Cardiac muscle cell (in vitro differentiated cells and primary cell): ENCODE measurements at regions not wholly inside any gene's neighbourhood (a gene's known extent, or its start where the extent isn't known, plus 50 kb on each side); places are given as distances from the start of the nearest gene placed in this dataset.

Experiments used
- DNase-seq, 2 donors: peaks; one replicate each; pipeline versions ENCODE4 v3.0.0 to v3.0.0-alpha.2; 2010 to 2017; ENCODE audit warnings: low read depth in 1 of 2, low spot score in 1 of 2
- H3K27ac ChIP-seq: fragments of 200-600 bp; sonication (generic); 2 replicates; pipeline ENCODE4 v1.5.1; 2016
- H3K27me3 ChIP-seq: fragments of 200-600 bp; sonication (generic); 2 replicates; pipeline ENCODE4 v1.6.0; 2016; ENCODE audit warnings: control low read depth
- H3K36me3 ChIP-seq: fragments of 200-600 bp; sonication (generic); 2 replicates; pipeline ENCODE4 v1.5.1; 2016; ENCODE audit warnings: control low read depth
- H3K4me1 ChIP-seq: fragments of 200-600 bp; sonication (generic); 2 replicates; pipeline ENCODE4 v1.8.1; 2017; ENCODE audit warnings: low read depth, mild to moderate bottlenecking, mixed run types
- H3K4me3 ChIP-seq: fragments of 200-600 bp; sonication (generic); 2 replicates; pipeline ENCODE4 v1.5.1; 2016; ENCODE audit warnings: mild to moderate bottlenecking
- H3K9me3 ChIP-seq: fragments of 200-600 bp; sonication (generic); 2 replicates; pipeline ENCODE4 v1.5.1; 2017; ENCODE audit warnings: low read depth, mild to moderate bottlenecking, control low read depth
- TF ChIP-seq, protein P1 (sequence below): IDR thresholded peaks from 2 replicates; pipeline ENCODE4 v1.5.1; 2012; ENCODE audit warnings: low read depth, mild to moderate bottlenecking, low read length

DNA sequence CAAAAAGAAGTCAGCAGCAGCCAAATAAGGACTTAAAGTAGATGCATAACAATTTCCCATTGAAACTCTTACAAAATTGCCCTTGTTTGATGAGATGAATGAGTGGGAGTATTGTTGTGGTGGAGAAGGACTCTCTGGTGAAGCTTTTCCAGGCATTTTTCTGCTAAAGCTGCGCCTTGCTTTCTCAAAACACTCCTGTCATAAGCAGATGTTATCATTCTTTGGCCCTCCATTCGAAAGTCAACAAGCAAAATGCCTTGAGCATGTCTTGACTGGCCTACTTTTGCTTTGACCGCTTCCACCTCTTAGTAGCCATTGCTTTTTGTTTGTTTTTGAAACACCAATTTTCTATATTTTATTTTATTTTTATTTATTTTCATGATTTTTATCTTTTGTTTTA, 340.9 kb upstream of the FGF13 start:
- no peaks in the 10 kb centered on the region for H3K27me3 ChIP-seq
- TF ChIP-seq, protein P1, sequence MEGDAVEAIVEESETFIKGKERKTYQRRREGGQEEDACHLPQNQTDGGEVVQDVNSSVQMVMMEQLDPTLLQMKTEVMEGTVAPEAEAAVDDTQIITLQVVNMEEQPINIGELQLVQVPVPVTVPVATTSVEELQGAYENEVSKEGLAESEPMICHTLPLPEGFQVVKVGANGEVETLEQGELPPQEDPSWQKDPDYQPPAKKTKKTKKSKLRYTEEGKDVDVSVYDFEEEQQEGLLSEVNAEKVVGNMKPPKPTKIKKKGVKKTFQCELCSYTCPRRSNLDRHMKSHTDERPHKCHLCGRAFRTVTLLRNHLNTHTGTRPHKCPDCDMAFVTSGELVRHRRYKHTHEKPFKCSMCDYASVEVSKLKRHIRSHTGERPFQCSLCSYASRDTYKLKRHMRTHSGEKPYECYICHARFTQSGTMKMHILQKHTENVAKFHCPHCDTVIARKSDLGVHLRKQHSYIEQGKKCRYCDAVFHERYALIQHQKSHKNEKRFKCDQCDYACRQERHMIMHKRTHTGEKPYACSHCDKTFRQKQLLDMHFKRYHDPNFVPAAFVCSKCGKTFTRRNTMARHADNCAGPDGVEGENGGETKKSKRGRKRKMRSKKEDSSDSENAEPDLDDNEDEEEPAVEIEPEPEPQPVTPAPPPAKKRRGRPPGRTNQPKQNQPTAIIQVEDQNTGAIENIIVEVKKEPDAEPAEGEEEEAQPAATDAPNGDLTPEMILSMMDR, result no peak
- DNase-seq, result no peak
- no peaks in the 10 kb centered on the region for H3K4me1 ChIP-seq
- no peaks in the 10 kb centered on the region for H3K36me3 ChIP-seq
- no peaks in the 10 kb centered on the region for H3K9me3 ChIP-seq
- H3K4me3 ChIP-seq, result no peak overlapping the region
- no peak overlapping the region for H3K27ac ChIP-seq

DNA sequence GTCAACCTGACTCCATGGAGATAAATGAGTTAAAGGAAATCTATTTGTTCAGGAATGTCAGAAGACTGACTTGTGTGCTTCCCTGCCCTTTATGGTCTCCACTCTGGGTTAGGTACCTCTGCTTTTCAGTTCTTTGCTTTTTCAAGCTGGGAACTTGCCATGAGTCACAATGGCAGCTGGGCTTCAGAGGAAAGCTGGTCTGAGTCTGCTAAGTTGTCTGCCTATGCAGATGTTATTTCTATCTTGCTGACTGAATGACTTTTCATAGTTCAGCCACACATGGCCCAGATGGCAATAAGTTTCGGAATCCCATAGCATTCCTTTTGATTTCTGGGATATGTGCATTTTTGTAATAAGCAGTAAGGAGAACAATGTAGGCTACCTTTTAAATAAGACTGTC, 337.9 kb upstream of the FGF13 start:
- no peaks in the 10 kb centered on the region for H3K36me3 ChIP-seq
- TF ChIP-seq, protein P1, result no peak
- no peak for DNase-seq
- no peaks in the 10 kb centered on the region for H3K9me3 ChIP-seq
- no peaks in the 10 kb centered on the region for H3K4me1 ChIP-seq
- H3K4me3 ChIP-seq, result no peak overlapping the region
- no peaks in the 10 kb centered on the region for H3K27me3 ChIP-seq
- H3K27ac ChIP-seq, result no peak overlapping the region

DNA sequence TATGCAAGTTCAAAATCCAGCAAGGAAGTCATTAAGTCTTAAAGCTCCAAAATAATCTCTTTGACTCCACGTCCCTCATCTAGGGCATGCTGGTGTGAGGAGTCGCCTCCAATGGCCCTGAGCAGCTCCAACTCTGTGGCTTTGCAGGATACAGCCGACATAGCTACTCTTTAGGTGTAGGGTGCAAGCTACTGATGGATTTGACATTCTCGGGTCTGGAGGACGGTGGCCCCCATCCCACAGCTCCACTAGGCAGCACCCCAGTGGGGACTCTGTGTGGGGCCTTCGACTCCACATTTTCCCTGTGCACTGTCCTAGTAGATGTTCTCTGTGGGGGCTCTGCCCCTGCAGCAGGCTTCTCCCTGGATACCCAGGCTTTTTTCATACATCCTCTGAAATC, 333.2 kb upstream of the FGF13 start:
- Histone ChIP-seq H3K9me3 (no peaks in the 10 kb centered on the region), H3K36me3 (no peaks in the 10 kb centered on the region), H3K27ac (no peak overlapping the region), H3K4me3 (no peak overlapping the region), H3K4me1 (no peaks in the 10 kb centered on the region), H3K27me3 (no peaks in the 10 kb centered on the region)
- no peak for DNase-seq
- TF ChIP-seq, protein P1, result no peak

DNA sequence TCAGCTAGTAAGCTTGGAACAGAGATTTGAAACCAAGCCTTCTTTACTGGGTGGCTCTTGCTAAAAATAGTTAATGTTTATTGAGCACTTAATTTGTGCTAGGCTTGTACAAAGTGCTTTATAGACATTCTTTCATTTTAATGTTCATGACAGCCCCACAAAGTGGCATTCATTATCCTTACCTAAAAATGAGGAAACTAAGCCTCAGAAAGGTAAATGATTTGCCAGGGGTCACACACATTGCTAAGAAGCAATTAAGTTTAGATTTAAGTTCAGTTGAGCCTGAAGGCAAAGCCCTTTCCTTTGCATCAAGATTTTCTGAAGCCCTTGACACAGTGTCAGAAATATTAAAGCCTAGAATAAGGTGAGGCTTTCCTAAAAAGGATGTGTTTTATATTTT, 327.5 kb upstream of the FGF13 start:
- DNase-seq, result no peak
- H3K27ac ChIP-seq, result no peak overlapping the region
- TF ChIP-seq, protein P1, result no peak
- no peak overlapping the region for H3K4me3 ChIP-seq
- no peaks in the 10 kb centered on the region for H3K36me3 ChIP-seq
- H3K27me3 ChIP-seq, result no peaks in the 10 kb centered on the region
- no peaks in the 10 kb centered on the region for H3K9me3 ChIP-seq
- H3K4me1 ChIP-seq, result no peaks in the 10 kb centered on the region

DNA sequence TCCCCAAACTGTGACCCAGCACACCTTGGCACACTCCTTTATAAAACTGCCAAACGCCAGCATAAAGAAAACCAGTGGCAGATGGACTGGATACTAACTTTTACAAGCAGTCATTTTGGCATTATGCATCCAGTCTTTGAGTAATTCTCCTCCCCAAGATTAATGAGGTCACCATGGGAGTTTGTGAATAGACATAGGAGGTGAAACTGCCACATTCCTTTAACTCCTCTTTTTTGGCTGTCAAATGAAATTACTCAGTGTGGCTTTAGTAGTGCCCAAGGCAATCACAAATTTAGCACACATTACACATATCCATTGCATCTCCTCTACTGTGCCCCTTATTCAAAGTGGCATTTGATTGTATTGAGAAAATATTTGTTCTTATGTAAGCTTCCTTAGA, 315.3 kb upstream of the FGF13 start:
- Histone ChIP-seq H3K27ac (no peak overlapping the region), H3K4me1 (no peaks in the 10 kb centered on the region), H3K27me3 (no peaks in the 10 kb centered on the region), H3K4me3 (no peak overlapping the region), H3K9me3 (no peaks in the 10 kb centered on the region), H3K36me3 (no peaks in the 10 kb centered on the region)
- TF ChIP-seq, protein P1, result no peak
- DNase-seq, result no peak

DNA sequence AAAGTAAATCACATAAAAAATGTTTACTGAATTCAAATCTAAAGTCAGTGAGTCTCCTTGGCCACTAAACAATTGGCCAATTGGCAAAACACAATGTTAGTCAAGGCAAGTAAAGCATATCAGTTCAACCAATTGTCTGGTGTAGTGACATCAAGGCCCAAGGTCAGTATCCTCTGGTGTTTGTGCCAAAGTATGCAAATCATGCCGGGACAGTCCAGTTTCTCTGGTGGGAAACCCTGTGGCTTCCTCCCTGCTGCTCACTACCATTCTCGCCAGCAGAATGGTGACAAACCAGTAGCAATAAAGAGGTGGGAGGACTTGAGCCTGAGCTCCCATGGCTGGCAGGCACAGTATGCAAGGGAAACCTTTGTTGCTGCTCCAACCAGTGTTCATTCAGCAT, 314.9 kb upstream of the FGF13 start:
- Histone ChIP-seq H3K27me3 (no peaks in the 10 kb centered on the region), H3K36me3 (no peaks in the 10 kb centered on the region), H3K9me3 (no peaks in the 10 kb centered on the region), H3K4me3 (no peak overlapping the region), H3K27ac (no peak overlapping the region), H3K4me1 (no peaks in the 10 kb centered on the region)
- TF ChIP-seq, protein P1, result no peak
- DNase-seq, result no peak
